ENCODE measurements at regions not wholly inside any gene's neighbourhood (a gene's known extent, or its start where the extent isn't known, plus 50 kb on each side); places are given as distances from the start of the nearest gene placed in this dataset.

GRCh38 chr2:55781542-55781941 lies 87.9 kb upstream of the PNPT1 start:
- no peaks in the 10 kb centered on the region for H3K27me3 ChIP-seq (replicated peaks in 1 of 2; ENCODE audit: control insufficient read depth in 2 of 2, extremely low read depth in 1 of 2, insufficient read depth in 2 of 2, low read length in 1 of 2)
- Mint-ChIP-seq H3K27me3 (peaks cover 5 to 14% of the 10 kb centered on the region in 2 donors), H3K9me3 (no peaks in the 10 kb centered on the region), H3K4me1 (no peaks in the 10 kb centered on the region), H3K4me3 (no peak overlapping the region), H3K27ac (no peak overlapping the region), H3K36me3 (no peaks in the 10 kb centered on the region)
- H3K36me3 ChIP-seq (ENCODE audit: control insufficient read depth in 2 of 2, extremely low read depth in 1 of 2, insufficient read depth in 1 of 2, low read length in 1 of 2) = no peaks in the 10 kb centered on the region
- POLR2A ChIA-PET = no interaction called here
- no peaks in the 10 kb centered on the region for H3K4me1 ChIP-seq (ENCODE audit: control insufficient read depth in 1 of 2, extremely low read depth in 1 of 2, insufficient read depth in 2 of 2, low read length in 2 of 2)
- ATAC-seq (replicated peaks in 1 of 4) (no peak), DNase-seq (no peak)
- H3K27ac ChIP-seq (ENCODE audit: low read length) = no peak overlapping the region
- no peak overlapping the region for H3K4me3 ChIP-seq (ENCODE audit: control insufficient read depth in 1 of 2, extremely low read depth in 1 of 2, low read length in 1 of 2)
- 80% methylated on average over 1 of the region's 1 CpG for WGBS (ENCODE audit: insufficient coverage)
- H3K9me3 ChIP-seq = no peaks in the 10 kb centered on the region
- CTCF ChIA-PET = no interaction called here

DNA sequence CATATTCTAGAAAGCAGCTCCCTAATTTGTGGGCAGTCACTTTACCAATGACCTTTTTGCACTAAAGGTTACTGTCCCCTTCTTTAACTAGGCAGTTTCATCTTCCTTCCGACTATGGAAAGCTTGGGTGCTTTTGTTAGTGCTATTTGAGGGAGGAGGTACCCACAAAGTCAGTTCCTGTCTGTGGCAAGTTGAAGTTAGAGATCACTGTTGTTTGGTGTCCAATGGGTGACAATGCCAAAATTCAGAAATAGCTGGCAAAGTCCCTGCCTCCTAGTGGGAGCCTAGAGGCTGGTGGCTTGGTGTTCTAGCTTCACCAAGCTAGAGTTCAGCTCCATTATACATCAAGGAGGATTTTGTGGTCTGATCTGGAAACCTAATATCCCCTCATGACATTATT lies 87.1 kb upstream of the PNPT1 start:
- no peak overlapping the region for H3K4me3 ChIP-seq (ENCODE audit: control insufficient read depth in 1 of 2, extremely low read depth in 1 of 2, low read length in 1 of 2)
- peaks cover 5 to 14% of the 10 kb centered on the region in 2 donors for H3K27me3 Mint-ChIP-seq
- H3K27ac ChIP-seq (ENCODE audit: low read length) = no peak overlapping the region
- ATAC-seq (replicated peaks in 1 of 4) (no peak), DNase-seq (no peak)
- CTCF ChIA-PET = no interaction called here
- no peaks in the 10 kb centered on the region for H3K9me3 ChIP-seq
- H3K9me3 Mint-ChIP-seq = no peaks in the 10 kb centered on the region
- H3K4me1 ChIP-seq (ENCODE audit: control insufficient read depth in 1 of 2, extremely low read depth in 1 of 2, insufficient read depth in 2 of 2, low read length in 2 of 2) = no peaks in the 10 kb centered on the region
- no peaks in the 10 kb centered on the region for H3K36me3 Mint-ChIP-seq
- no peaks in the 10 kb centered on the region for H3K4me1 Mint-ChIP-seq
- no peaks in the 10 kb centered on the region for H3K36me3 ChIP-seq (ENCODE audit: control insufficient read depth in 2 of 2, extremely low read depth in 1 of 2, insufficient read depth in 1 of 2, low read length in 1 of 2)
- no peak overlapping the region for H3K4me3 Mint-ChIP-seq
- no peak overlapping the region for H3K27ac Mint-ChIP-seq
- WGBS (ENCODE audit: insufficient coverage) = no CpG with 5 or more reads among the region's 1 CpG
- POLR2A ChIA-PET = no interaction called here
- H3K27me3 ChIP-seq (replicated peaks in 1 of 2; ENCODE audit: control insufficient read depth in 2 of 2, extremely low read depth in 1 of 2, insufficient read depth in 2 of 2, low read length in 1 of 2) = no peaks in the 10 kb centered on the region

DNA sequence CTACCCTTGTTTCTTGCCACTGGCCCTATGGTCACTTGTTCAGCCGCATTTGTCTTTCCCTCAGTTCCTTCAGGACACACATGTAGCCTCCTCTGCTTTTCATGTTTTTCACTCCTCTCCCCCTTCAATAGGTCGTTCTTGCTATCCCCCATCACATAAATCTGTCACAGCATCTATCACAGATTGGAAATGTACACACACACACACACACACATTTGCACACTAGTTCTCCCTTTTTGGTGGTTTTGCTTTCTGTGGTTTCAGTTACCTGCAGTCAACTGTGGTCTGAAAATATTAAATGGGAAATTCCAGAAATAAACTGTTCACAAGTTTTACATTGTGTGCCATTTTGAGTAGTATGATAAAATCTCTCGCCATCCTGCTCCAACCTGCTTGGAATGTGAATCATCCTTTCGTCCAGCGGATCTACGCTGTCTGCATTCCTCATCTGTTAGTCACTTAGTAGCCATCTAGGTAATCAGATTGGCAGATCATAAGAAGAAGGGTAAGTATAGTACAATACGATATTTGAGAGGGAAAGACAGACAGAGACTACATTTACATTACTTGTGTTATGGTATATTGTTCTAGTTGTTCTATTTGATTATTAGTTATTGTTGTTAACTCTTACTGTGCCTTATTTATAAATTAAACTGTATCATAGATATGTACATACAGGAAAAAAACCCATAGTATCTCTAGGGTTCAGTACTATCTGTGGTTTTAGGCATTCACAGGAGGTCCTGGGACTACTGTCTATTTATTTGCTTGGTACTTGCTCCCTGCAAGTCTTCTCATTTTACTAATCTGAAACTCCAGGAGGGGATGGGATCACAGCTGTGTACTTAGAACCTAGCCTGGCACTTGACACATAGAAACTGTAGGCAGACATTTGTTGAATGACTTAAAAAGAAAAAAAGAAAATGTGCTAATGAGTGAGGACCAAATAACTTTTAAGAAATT lies 86.1 kb upstream of the PNPT1 start:
- Mint-ChIP-seq H3K4me3 (no peak overlapping the region), H3K27ac (no peak overlapping the region), H3K9me3 (no peaks in the 10 kb centered on the region), H3K4me1 (no peaks in the 10 kb centered on the region), H3K36me3 (no peaks in the 10 kb centered on the region), H3K27me3 (peaks cover 5 to 14% of the 10 kb centered on the region in 2 donors)
- Histone ChIP-seq H3K9me3 (no peaks in the 10 kb centered on the region), H3K4me3 (ENCODE audit: control insufficient read depth in 1 of 2, extremely low read depth in 1 of 2, low read length in 1 of 2) (no peak overlapping the region), H3K4me1 (ENCODE audit: control insufficient read depth in 1 of 2, extremely low read depth in 1 of 2, insufficient read depth in 2 of 2, low read length in 2 of 2) (no peaks in the 10 kb centered on the region), H3K36me3 (ENCODE audit: control insufficient read depth in 2 of 2, extremely low read depth in 1 of 2, insufficient read depth in 1 of 2, low read length in 1 of 2) (no peaks in the 10 kb centered on the region), H3K27ac (ENCODE audit: low read length) (no peak overlapping the region), H3K27me3 (replicated peaks in 1 of 2; ENCODE audit: control insufficient read depth in 2 of 2, extremely low read depth in 1 of 2, insufficient read depth in 2 of 2, low read length in 1 of 2) (no peaks in the 10 kb centered on the region)
- ChIA-PET POLR2A (no interaction called here), CTCF (no interaction called here)
- no peak for ATAC-seq (replicated peaks in 1 of 4)
- WGBS (ENCODE audit: insufficient coverage) = 29% methylated on average over 2 of the region's 7 CpGs
- DNase-seq = no peak

- Mint-ChIP-seq H3K27me3 (peaks cover 5 to 9% of the 10 kb centered on the region in 2 donors), H3K27ac (no peak overlapping the region), H3K36me3 (no peaks in the 10 kb centered on the region), H3K4me3 (no peak overlapping the region), H3K9me3 (no peaks in the 10 kb centered on the region), H3K4me1 (no peaks in the 10 kb centered on the region)
- Histone ChIP-seq H3K4me3 (ENCODE audit: control insufficient read depth in 1 of 2, extremely low read depth in 1 of 2, low read length in 1 of 2) (no peak overlapping the region), H3K4me1 (ENCODE audit: control insufficient read depth in 1 of 2, extremely low read depth in 1 of 2, insufficient read depth in 2 of 2, low read length in 2 of 2) (no peaks in the 10 kb centered on the region), H3K27me3 (replicated peaks in 1 of 2; ENCODE audit: control insufficient read depth in 2 of 2, extremely low read depth in 1 of 2, insufficient read depth in 2 of 2, low read length in 1 of 2) (no peaks in the 10 kb centered on the region), H3K36me3 (ENCODE audit: control insufficient read depth in 2 of 2, extremely low read depth in 1 of 2, insufficient read depth in 1 of 2, low read length in 1 of 2) (no peaks in the 10 kb centered on the region), H3K27ac (ENCODE audit: low read length) (no peak overlapping the region), H3K9me3 (no peaks in the 10 kb centered on the region)
- POLR2A ChIA-PET = no interaction called here
- ATAC-seq (replicated peaks in 1 of 4) (no peak), DNase-seq (no peak)
- CTCF ChIA-PET = no interaction called here
- 89% methylated on average over 3 of the region's 3 CpGs for WGBS (ENCODE audit: insufficient coverage)
These were observed 83.3 kb upstream of the PNPT1 start for GRCh38 chr2:55776966-55777365.

- Histone ChIP-seq H3K27me3 (replicated peaks in 1 of 2; ENCODE audit: control insufficient read depth in 2 of 2, extremely low read depth in 1 of 2, insufficient read depth in 2 of 2, low read length in 1 of 2) (no peaks in the 10 kb centered on the region), H3K9me3 (no peaks in the 10 kb centered on the region), H3K27ac (ENCODE audit: low read length) (no peak overlapping the region), H3K4me3 (ENCODE audit: control insufficient read depth in 1 of 2, extremely low read depth in 1 of 2, low read length in 1 of 2) (no peak overlapping the region), H3K36me3 (ENCODE audit: control insufficient read depth in 2 of 2, extremely low read depth in 1 of 2, insufficient read depth in 1 of 2, low read length in 1 of 2) (no peaks in the 10 kb centered on the region), H3K4me1 (ENCODE audit: control insufficient read depth in 1 of 2, extremely low read depth in 1 of 2, insufficient read depth in 2 of 2, low read length in 2 of 2) (no peaks in the 10 kb centered on the region)
- H3K27me3 Mint-ChIP-seq = peaks cover 5 to 7% of the 10 kb centered on the region in 2 donors
- 100% methylated on average over 1 of the region's 2 CpGs for WGBS (ENCODE audit: insufficient coverage)
- ChIA-PET POLR2A (no interaction called here), CTCF (no interaction called here)
- no peaks in the 10 kb centered on the region for H3K9me3 Mint-ChIP-seq
- no peak overlapping the region for H3K4me3 Mint-ChIP-seq
- H3K4me1 Mint-ChIP-seq = no peaks in the 10 kb centered on the region
- DNase-seq (no peak), ATAC-seq (replicated peaks in 1 of 4) (no peak)
- H3K36me3 Mint-ChIP-seq = no peaks in the 10 kb centered on the region
- H3K27ac Mint-ChIP-seq = no peak overlapping the region
These were observed 82.8 kb upstream of the PNPT1 start for GRCh38 chr2:55776479-55776878.

- CTCF ChIA-PET = no interaction called here
These were observed 82.2 kb upstream of the PNPT1 start for GRCh38 chr2:55775828-55776227.

More at GRCh38 chr2:55775828-55776227, 82.2 kb upstream of the PNPT1 start:
- H3K27me3 Mint-ChIP-seq = peaks cover 7% of the 10 kb centered on the region in 2 donors
- H3K27me3 ChIP-seq (replicated peaks in 1 of 2; ENCODE audit: control insufficient read depth in 2 of 2, extremely low read depth in 1 of 2, insufficient read depth in 2 of 2, low read length in 1 of 2) = no peaks in the 10 kb centered on the region
- H3K4me1 Mint-ChIP-seq = no peaks in the 10 kb centered on the region
- no peaks in the 10 kb centered on the region for H3K36me3 ChIP-seq (ENCODE audit: control insufficient read depth in 2 of 2, extremely low read depth in 1 of 2, insufficient read depth in 1 of 2, low read length in 1 of 2)
- POLR2A ChIA-PET = no interaction called here
- no peak for DNase-seq
- no peak overlapping the region for H3K27ac ChIP-seq (ENCODE audit: low read length)
- no peaks in the 10 kb centered on the region for H3K36me3 Mint-ChIP-seq
- no CpG with 5 or more reads among the region's 4 CpGs for WGBS (ENCODE audit: insufficient coverage)
- H3K4me3 Mint-ChIP-seq = no peak overlapping the region
- H3K9me3 Mint-ChIP-seq = no peaks in the 10 kb centered on the region
- no peak overlapping the region for H3K27ac Mint-ChIP-seq
- no peaks in the 10 kb centered on the region for H3K4me1 ChIP-seq (ENCODE audit: control insufficient read depth in 1 of 2, extremely low read depth in 1 of 2, insufficient read depth in 2 of 2, low read length in 2 of 2)
- no peak overlapping the region for H3K4me3 ChIP-seq (ENCODE audit: control insufficient read depth in 1 of 2, extremely low read depth in 1 of 2, low read length in 1 of 2)
- H3K9me3 ChIP-seq = no peaks in the 10 kb centered on the region
- ATAC-seq (replicated peaks in 1 of 4) = no peak

Data from T-cell (primary cell).